OCI-LY1 (cell line): ENCODE measurements at regions not wholly inside any gene's neighbourhood (a gene's known extent, or its start where the extent isn't known, plus 50 kb on each side); places are given as distances from the start of the nearest gene placed in this dataset.

Experiments
- CTCF ChIP-seq: fragments of 200-600 bp; sonication (generic), shearing (Covaris generic); IDR thresholded peaks from 2 replicates; pipeline ENCODE4 v1.5.1; 2017; ENCODE audit warnings: mild to moderate bottlenecking, antibody characterized with exemption, low read length, moderate library complexity, mixed read lengths
- EZH2 ChIP-seq: fragments of 200-600 bp; sonication (generic), shearing (Covaris generic); IDR thresholded peaks from 2 replicates; pipeline ENCODE4 v1.8.0; 2017; ENCODE audit warnings: borderline replicate concordance, mixed run types, mild to moderate bottlenecking, antibody characterized with exemption, low read length, moderate library complexity, mixed read lengths

GRCh38 chr4:130747842-130748241, 1651.9 kb downstream of the C4orf33 start:
- TF ChIP-seq CTCF (peak; percentile 52; the same call in 1 of the 2 replicates), EZH2 (no peak)
